ENCODE measurements at regions not wholly inside any gene's neighbourhood (a gene's known extent, or its start where the extent isn't known, plus 50 kb on each side); places are given as distances from the start of the nearest gene placed in this dataset.

GRCh38 chr17:56675876-56676660, 82.6 kb downstream of the NOG start:
- no peaks in the 10 kb centered on the region for H3K36me3 ChIP-seq (replicated peaks in 1 of 2; ENCODE audit: insufficient read depth in 1 of 2, low read depth in 2 of 2)
- DNase-seq (no peak), ATAC-seq (no peak)
- no peak for TF ChIP-seq CTCF (IDR thresholded peaks at IDR 0.05)
- no peak for TF ChIP-seq POLR2A (IDR thresholded peaks at IDR 0.05)
- intact Hi-C loops (cut with DNase I), result no loop called here
- WGBS, 2 donors, result 45 to 50% methylated on average over 1 of the region's 1 CpG
- H3K4me1 ChIP-seq, result peaks cover 10% of the 10 kb centered on the region
- peaks cover 0 to 16% of the 10 kb centered on the region in 2 donors for H3K27me3 ChIP-seq
- H3K9me3 ChIP-seq, result no peaks in the 10 kb centered on the region
- H3K4me3 ChIP-seq, result no peak overlapping the region
- no peak overlapping the region for H3K27ac ChIP-seq

- peaks cover 10% of the 10 kb centered on the region for H3K4me1 ChIP-seq
- H3K27me3 ChIP-seq, result peaks cover 0 to 16% of the 10 kb centered on the region in 2 donors
- TF ChIP-seq CTCF (IDR thresholded peaks at IDR 0.05) (no peak), POLR2A (IDR thresholded peaks at IDR 0.05) (no peak)
- DNase-seq (no peak), ATAC-seq (no peak)
- no peaks in the 10 kb centered on the region for H3K9me3 ChIP-seq
- no peak overlapping the region for H3K4me3 ChIP-seq
- H3K36me3 ChIP-seq (replicated peaks in 1 of 2; ENCODE audit: insufficient read depth in 1 of 2, low read depth in 2 of 2), result no peaks in the 10 kb centered on the region
- H3K27ac ChIP-seq, result no peak overlapping the region
- intact Hi-C loops (cut with DNase I), result no loop called here
- WGBS, 2 donors, result 71 to 88% methylated on average over 1 of the region's 1 CpG
Measured at GRCh38 chr17:56676810-56677209, 83.3 kb downstream of the NOG start.

GRCh38 chr17:56678249-56679114, 85.0 kb downstream of the NOG start:
- Histone ChIP-seq H3K27ac (no peak overlapping the region), H3K4me3 (no peak overlapping the region), H3K27me3 (peaks cover 0 to 16% of the 10 kb centered on the region in 2 donors), H3K9me3 (no peaks in the 10 kb centered on the region), H3K4me1 (peaks cover 10% of the 10 kb centered on the region), H3K36me3 (replicated peaks in 1 of 2; ENCODE audit: insufficient read depth in 1 of 2, low read depth in 2 of 2) (no peaks in the 10 kb centered on the region)
- 6 to 10% methylated on average over 34 to 37 of the region's 37 CpGs for WGBS, 2 donors
- intact Hi-C loops (cut with DNase I), result no loop called here
- TF ChIP-seq CTCF (IDR thresholded peaks at IDR 0.05) (no peak), POLR2A (IDR thresholded peaks at IDR 0.05) (no peak)
- DNase-seq (no peak), ATAC-seq (peak; percentile 27)

GRCh38 chr17:56679115-56679776, 85.7 kb downstream of the NOG start:
- no peak overlapping the region for H3K27ac ChIP-seq
- ATAC-seq, result peak; percentile 45
- H3K36me3 ChIP-seq (replicated peaks in 1 of 2; ENCODE audit: insufficient read depth in 1 of 2, low read depth in 2 of 2), result no peaks in the 10 kb centered on the region
- peaks cover 0 to 16% of the 10 kb centered on the region in 2 donors for H3K27me3 ChIP-seq
- peak in 1 of 4 donors; percentile 14 for DNase-seq
- intact Hi-C loops (cut with DNase I), result no loop called here
- H3K4me1 ChIP-seq, result peaks cover 10% of the 10 kb centered on the region
- H3K9me3 ChIP-seq, result no peaks in the 10 kb centered on the region
- H3K4me3 ChIP-seq, result no peak overlapping the region
- WGBS, 2 donors, result 9 to 10% methylated on average over 12 of the region's 12 CpGs
- TF ChIP-seq CTCF (IDR thresholded peaks at IDR 0.05) (peak; percentile 20 to 52 (median 48)), POLR2A (IDR thresholded peaks at IDR 0.05) (no peak)

Measured in body of pancreas (tissue), 4 donors.